ENCODE measurements at regions not wholly inside any gene's neighbourhood (a gene's known extent, or its start where the extent isn't known, plus 50 kb on each side); places are given as distances from the start of the nearest gene placed in this dataset.

DNA sequence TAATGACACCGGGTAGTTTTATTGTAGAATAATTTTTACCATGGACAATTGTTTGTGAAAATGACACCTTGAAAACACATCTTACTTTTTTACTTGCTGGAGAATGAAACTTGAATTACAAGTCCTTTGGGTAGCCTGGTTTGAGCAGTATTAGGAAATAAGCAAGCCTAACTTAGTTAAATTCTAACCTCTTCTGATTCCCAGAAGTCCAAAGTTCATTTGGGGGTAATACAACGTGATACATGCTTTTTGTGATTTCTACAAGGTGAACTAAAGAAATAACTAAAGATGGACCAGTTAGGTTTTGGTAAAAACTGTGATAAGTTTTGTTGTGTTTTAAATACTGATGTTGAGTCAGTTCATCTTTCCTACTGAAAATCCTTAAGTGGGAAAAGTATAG lies 135.4 kb upstream of the DMRT1 start:
- peak overlapping the region; percentile 56 for H3K4me3 ChIP-seq (replicated peaks; ENCODE audit: low read depth, low read length)
- DNase-seq (ENCODE audit: low read depth), result no peak
- TF ChIP-seq, protein P1, sequence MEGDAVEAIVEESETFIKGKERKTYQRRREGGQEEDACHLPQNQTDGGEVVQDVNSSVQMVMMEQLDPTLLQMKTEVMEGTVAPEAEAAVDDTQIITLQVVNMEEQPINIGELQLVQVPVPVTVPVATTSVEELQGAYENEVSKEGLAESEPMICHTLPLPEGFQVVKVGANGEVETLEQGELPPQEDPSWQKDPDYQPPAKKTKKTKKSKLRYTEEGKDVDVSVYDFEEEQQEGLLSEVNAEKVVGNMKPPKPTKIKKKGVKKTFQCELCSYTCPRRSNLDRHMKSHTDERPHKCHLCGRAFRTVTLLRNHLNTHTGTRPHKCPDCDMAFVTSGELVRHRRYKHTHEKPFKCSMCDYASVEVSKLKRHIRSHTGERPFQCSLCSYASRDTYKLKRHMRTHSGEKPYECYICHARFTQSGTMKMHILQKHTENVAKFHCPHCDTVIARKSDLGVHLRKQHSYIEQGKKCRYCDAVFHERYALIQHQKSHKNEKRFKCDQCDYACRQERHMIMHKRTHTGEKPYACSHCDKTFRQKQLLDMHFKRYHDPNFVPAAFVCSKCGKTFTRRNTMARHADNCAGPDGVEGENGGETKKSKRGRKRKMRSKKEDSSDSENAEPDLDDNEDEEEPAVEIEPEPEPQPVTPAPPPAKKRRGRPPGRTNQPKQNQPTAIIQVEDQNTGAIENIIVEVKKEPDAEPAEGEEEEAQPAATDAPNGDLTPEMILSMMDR (IDR thresholded peaks at IDR 0.05; ENCODE audit: low read length, missing control alignments), result no peak

DNA sequence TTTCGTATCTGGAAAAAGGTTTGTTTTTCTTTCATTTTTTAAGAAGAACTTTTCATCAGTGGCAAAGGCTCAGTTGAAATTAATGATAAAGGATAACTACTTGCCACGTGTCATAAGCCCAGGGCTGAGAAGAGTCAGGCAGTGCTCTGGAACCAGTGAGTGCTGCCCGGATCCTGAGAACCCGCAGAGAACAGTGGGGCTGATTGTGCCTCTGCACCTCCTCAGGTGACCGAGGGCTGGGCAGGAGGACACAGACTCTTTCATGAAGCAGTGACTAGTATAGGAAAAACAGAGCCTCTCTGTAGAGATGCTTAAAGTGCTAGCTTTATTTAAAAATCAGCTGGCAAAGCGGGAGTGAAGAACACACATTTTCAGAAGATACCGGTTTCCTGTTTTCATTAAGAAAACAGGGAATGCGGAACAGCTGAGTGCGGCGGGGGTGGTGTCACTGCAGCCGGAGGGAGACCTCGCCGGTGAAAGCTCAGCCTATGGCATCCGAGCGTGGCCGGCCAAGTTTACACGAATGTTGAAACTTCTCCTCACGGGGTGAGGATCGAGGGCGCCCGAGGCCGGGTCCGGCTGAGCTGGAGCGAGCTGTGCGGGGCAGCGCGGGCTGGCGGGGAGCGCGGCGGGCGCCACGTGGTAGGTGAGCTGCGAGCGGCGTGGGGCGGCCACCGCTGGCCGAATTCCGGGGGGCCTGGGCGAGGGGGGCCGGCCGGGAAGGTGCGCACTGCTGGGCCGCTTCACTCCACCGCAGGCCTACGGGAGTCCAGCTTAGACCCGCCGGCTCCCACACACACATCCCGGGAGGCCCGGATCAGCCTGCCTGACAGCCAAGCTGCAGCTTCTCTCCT lies 134.7 kb upstream of the DMRT1 start:
- peak; percentile 70 for DNase-seq (ENCODE audit: low read depth)
- TF ChIP-seq, protein P1 (IDR thresholded peaks at IDR 0.05; ENCODE audit: low read length, missing control alignments), result no peak
- peak overlapping the region; percentile 56 for H3K4me3 ChIP-seq (replicated peaks; ENCODE audit: low read depth, low read length)

DNA sequence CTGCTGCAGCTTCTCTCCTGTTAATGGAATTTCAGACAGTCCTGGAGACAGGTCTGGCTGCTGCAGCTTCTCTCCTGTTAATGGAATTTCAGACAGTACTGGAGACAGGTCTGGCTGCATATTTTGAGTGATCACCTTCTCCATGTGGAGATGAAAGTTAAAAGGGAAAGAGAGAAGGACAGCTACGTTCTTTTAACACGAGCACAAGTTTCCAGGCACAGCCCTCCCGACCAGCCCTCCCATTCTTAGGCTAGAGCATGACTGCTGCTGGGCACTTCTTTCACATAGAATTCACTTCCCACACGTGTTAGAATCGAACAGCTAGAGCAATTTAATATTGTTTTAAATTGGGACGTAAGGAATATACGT lies 133.3 kb upstream of the DMRT1 start:
- DNase-seq (ENCODE audit: low read depth), result no peak
- H3K4me3 ChIP-seq (replicated peaks; ENCODE audit: low read depth, low read length), result peak overlapping the region; percentile 10
- TF ChIP-seq, protein P1 (IDR thresholded peaks at IDR 0.05; ENCODE audit: low read length, missing control alignments), result no peak

DNA sequence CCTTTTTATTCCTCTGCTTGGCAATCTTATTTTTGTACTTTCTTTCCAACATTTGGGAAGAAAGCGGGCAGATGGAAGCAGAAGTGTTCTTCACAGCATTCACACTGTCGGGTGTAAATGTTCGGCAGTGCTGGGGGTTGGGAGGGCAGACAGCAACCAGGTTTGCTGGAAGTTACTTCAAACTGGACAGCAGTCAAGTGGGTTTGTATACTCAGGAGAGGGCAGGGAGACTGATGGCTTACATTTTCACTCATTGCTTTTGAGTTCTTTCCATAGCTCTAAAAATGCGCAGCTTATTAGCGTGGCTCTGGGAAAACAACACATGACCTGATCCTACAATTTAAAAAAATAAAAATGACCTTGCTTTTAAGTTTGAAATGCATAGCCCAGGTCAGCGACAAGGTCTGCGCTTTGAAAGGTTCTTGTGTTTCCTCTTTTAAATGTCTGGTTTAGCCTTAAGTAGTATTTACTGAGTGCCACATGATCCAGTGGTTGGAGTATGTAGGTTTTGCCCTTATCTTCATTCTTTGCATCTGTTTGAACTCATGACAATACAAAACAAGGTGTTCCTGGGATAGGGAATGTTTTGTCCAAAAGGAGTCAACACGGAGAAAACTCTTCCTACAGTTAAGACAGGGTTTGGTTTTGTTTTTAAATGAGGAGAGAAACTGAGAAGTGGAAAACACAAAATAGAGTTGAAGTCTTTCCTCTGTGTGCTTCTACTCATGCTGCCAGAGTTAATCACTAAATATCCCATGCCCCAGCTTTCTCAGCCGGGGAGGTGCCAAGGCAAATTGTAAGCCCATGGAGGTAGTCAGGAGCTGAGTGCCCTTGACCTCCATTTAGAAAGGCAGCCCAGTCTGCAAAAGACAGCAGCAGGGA lies 132.7 kb upstream of the DMRT1 start:
- no peak overlapping the region for H3K4me3 ChIP-seq (replicated peaks; ENCODE audit: low read depth, low read length)
- no peak for DNase-seq (ENCODE audit: low read depth)

DNA sequence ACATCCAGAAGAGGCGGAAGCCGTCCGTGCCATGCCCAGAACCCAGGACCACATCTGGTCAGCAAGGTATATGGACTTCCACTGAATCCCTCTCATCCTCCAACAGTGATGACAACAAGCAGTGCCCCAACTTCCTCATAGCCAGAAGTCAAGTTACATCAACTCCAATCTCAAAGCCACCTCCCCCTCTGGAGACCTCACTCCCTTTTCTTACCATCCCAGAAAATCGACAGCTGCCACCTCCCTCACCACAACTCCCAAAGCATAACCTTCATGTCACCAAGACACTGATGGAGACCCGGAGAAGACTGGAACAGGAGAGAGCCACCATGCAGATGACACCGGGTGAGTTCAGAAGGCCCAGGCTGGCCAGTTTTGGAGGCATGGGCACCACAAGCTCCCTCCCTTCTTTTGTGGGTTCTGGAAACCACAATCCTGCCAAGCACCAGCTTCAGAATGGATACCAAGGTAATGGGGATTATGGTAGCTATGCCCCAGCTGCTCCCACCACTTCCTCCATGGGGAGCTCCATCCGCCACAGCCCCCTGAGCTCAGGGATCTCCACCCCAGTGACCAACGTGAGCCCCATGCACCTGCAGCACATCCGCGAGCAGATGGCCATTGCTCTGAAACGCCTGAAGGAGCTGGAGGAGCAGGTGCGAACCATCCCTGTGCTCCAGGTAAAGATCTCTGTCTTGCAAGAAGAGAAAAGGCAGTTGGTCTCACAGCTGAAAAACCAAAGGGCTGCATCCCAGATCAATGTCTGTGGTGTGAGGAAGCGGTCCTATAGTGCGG lies 130.3 kb upstream of the DMRT1 start:
- no peak overlapping the region for H3K4me3 ChIP-seq (replicated peaks; ENCODE audit: low read depth, low read length)
- TF ChIP-seq, protein P1 (IDR thresholded peaks at IDR 0.05; ENCODE audit: low read length, missing control alignments), result no peak

More for the DNA sequence above, 132.7 kb upstream of the DMRT1 start:
- TF ChIP-seq, protein P1 (IDR thresholded peaks at IDR 0.05; ENCODE audit: low read length, missing control alignments), result no peak

DNA sequence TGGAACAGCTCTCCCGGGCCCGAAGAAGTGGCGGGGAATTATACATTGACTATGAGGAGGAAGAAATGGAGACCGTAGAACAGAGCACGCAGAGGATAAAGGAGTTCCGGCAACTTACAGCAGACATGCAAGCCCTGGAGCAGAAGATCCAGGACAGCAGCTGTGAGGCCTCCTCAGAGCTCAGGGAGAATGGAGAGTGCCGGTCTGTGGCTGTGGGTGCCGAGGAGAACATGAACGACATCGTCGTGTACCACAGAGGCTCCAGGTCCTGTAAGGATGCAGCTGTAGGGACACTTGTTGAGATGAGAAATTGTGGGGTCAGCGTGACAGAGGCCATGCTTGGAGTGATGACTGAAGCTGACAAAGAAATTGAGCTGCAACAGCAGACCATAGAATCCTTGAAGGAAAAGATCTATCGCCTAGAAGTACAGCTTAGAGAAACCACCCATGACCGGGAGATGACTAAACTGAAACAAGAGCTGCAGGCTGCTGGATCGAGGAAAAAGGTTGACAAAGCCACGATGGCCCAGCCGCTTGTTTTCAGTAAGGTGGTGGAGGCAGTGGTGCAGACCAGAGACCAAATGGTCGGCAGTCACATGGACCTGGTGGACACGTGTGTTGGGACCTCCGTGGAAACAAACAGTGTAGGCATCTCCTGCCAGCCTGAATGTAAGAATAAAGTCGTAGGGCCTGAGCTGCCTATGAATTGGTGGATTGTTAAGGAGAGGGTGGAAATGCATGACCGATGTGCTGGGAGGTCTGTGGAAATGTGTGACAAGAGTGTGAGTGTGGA lies 129.5 kb upstream of the DMRT1 start:
- DNase-seq (ENCODE audit: low read depth), result no peak
- TF ChIP-seq, protein P1 (IDR thresholded peaks at IDR 0.05; ENCODE audit: low read length, missing control alignments), result no peak
- H3K4me3 ChIP-seq (replicated peaks; ENCODE audit: low read depth, low read length), result no peak overlapping the region

More for the DNA sequence above, 130.3 kb upstream of the DMRT1 start:
- DNase-seq (ENCODE audit: low read depth), result no peak
